DOHH2 (cell line): ENCODE measurements at regions not wholly inside any gene's neighbourhood (a gene's known extent, or its start where the extent isn't known, plus 50 kb on each side); places are given as distances from the start of the nearest gene placed in this dataset.

Source experiments
- H3F3A ChIP-seq: fragments of 200-600 bp; sonication (generic), shearing (Covaris generic); 2 replicates; pipeline ENCODE4 v1.6.0; 2016; ENCODE audit warnings: antibody characterized with exemption, mild to moderate bottlenecking; ENCODE audit not compliant: control insufficient read depth, insufficient read depth
- H3K27ac ChIP-seq: fragments of 200-600 bp; sonication (generic); 2 replicates; pipeline ENCODE4 v1.5.1; 2014; ENCODE audit warnings: low read depth, mild to moderate bottlenecking, low read length, moderate library complexity
- H3K27me3 ChIP-seq: fragments of 200-600 bp; sonication (generic); 2 replicates; pipeline ENCODE4 v1.6.1; 2014; ENCODE audit warnings: mild to moderate bottlenecking, low read length, mixed read lengths; ENCODE audit not compliant: control insufficient read depth
- H3K36me3 ChIP-seq: fragments of 200-600 bp; sonication (generic); 2 replicates; pipeline ENCODE4 v1.6.1; 2014; ENCODE audit warnings: mild to moderate bottlenecking, low read length, moderate library complexity, mixed read lengths; ENCODE audit not compliant: control insufficient read depth
- H3K4me1 ChIP-seq: fragments of 200-600 bp; sonication (generic); 2 replicates; pipeline ENCODE4 v1.6.1; 2014; ENCODE audit warnings: mild to moderate bottlenecking, low read length, mixed read lengths; ENCODE audit not compliant: control insufficient read depth
- H3K4me2 ChIP-seq: fragments of 200-600 bp; sonication (generic); 2 replicates; pipeline ENCODE4 v1.6.0; 2014; ENCODE audit warnings: mild to moderate bottlenecking, low read length, moderate library complexity
- H3K4me3 ChIP-seq: fragments of 200-600 bp; sonication (generic); 2 replicates; pipeline ENCODE4 v1.5.1; 2014; ENCODE audit warnings: mild to moderate bottlenecking, low read length, mixed read lengths
- H3K79me2 ChIP-seq: fragments of 200-600 bp; sonication (generic); 2 replicates; pipeline ENCODE4 v1.6.1; 2014; ENCODE audit warnings: mild to moderate bottlenecking, low read length, mixed read lengths; ENCODE audit not compliant: control insufficient read depth
- H3K9me2 ChIP-seq: fragments of 200-600 bp; sonication (generic); replicated peaks from 2 replicates; pipeline ENCODE4 v1.6.1; 2014; ENCODE audit warnings: mild to moderate bottlenecking, low read length, mixed read lengths; ENCODE audit not compliant: control insufficient read depth
- H3K9me3 ChIP-seq: fragments of 200-600 bp; sonication (generic); 2 replicates; pipeline ENCODE4 v1.6.1; 2014; ENCODE audit warnings: antibody characterized with exemption, low read length, mixed read lengths; ENCODE audit not compliant: control insufficient read depth, insufficient read depth
- H4K20me1 ChIP-seq: fragments of 200-600 bp; sonication (generic); 2 replicates; pipeline ENCODE4 v1.6.0; 2014; ENCODE audit warnings: low read depth, mild to moderate bottlenecking, antibody characterized with exemption, low read length, moderate library complexity; ENCODE audit not compliant: control insufficient read depth, insufficient read depth
- EZH2phosphoT487 ChIP-seq: fragments of 200-600 bp; sonication (generic); IDR thresholded peaks from 2 replicates; pipeline ENCODE4 v1.6.1; 2017; ENCODE audit warnings: borderline replicate concordance, mild to moderate bottlenecking, antibody characterized with exemption, low read length, moderate library complexity, mixed read lengths
- TF ChIP-seq, protein P1 (sequence below): fragments of 200-600 bp; sonication (generic); IDR thresholded peaks from one replicate; pipeline ENCODE4 v1.5.1; 2014; ENCODE audit warnings: antibody characterized with exemption, mild to moderate bottlenecking, low read depth, low read length; ENCODE audit not compliant: poor library complexity, severe bottlenecking

DNA sequence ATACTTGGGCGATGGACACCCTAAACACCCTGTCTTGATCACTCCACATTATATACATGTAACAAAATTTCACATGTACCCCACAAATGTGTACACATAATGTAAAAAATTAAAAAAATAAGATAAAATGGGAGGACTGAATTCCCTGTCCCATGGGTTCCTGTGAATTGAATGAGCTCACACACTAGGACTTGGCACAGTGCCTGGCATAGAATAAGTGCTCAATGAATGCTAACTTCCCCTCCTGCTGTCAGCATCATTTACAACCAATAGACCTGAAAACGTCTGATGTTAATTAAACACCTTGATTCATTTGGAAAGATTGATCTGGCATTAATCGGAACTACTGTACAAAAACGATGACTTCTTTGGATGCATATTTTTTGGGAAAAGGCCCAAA, 117.3 kb upstream of the ZNF438 start:
- TF ChIP-seq, protein P1, sequence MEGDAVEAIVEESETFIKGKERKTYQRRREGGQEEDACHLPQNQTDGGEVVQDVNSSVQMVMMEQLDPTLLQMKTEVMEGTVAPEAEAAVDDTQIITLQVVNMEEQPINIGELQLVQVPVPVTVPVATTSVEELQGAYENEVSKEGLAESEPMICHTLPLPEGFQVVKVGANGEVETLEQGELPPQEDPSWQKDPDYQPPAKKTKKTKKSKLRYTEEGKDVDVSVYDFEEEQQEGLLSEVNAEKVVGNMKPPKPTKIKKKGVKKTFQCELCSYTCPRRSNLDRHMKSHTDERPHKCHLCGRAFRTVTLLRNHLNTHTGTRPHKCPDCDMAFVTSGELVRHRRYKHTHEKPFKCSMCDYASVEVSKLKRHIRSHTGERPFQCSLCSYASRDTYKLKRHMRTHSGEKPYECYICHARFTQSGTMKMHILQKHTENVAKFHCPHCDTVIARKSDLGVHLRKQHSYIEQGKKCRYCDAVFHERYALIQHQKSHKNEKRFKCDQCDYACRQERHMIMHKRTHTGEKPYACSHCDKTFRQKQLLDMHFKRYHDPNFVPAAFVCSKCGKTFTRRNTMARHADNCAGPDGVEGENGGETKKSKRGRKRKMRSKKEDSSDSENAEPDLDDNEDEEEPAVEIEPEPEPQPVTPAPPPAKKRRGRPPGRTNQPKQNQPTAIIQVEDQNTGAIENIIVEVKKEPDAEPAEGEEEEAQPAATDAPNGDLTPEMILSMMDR = no peak
- no peak for TF ChIP-seq EZH2phosphoT487
- H3K4me2 ChIP-seq = no peak overlapping the region
- H3K4me3 ChIP-seq = no peak overlapping the region
- H3K4me1 ChIP-seq = no peaks in the 10 kb centered on the region
- H4K20me1 ChIP-seq = no peaks in the 10 kb centered on the region
- H3K27ac ChIP-seq = no peak overlapping the region
- H3K9me2 ChIP-seq = no peaks in the 10 kb centered on the region
- H3K27me3 ChIP-seq = no peaks in the 10 kb centered on the region
- no peaks in the 10 kb centered on the region for H3K36me3 ChIP-seq
- H3K9me3 ChIP-seq = no peaks in the 10 kb centered on the region
- H3F3A ChIP-seq = no peaks in the 10 kb centered on the region
- H3K79me2 ChIP-seq = no peaks in the 10 kb centered on the region

DNA sequence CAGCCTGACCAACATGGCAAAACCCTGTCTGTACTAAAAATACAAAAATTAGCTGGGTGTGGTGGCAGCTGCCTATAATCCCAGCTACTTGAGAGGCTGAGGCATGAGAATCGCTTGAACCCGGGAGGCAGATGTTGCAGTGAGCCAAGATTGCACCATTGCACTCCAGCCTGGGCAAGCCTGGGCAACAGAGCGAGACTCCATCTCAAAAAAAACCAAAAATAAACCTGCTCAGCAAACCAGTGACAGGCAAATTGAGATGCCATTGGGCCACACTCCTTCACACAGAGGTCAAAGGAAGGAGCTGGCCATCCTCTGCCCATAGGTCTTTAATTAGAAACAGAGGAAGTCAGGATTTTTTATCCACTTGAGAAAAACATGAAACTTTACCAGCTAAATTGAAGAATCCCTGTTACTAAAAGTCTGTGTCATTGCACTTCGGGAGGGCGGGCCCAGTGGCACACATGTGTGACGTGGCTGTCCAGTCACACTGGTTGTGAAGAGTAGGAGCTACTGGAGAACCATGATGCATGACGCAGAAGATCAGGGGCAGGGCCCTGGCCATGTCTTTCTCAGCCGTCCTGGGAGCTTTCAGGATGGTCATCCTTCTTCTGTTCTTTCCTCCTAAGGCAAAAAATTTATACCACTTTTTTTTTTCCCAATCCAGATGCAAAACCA, 118.3 kb upstream of the ZNF438 start:
- Histone ChIP-seq H4K20me1 (no peaks in the 10 kb centered on the region), H3K27me3 (no peaks in the 10 kb centered on the region), H3K4me1 (no peaks in the 10 kb centered on the region), H3K36me3 (no peaks in the 10 kb centered on the region), H3K9me2 (no peaks in the 10 kb centered on the region), H3F3A (no peaks in the 10 kb centered on the region), H3K79me2 (no peaks in the 10 kb centered on the region), H3K27ac (no peak overlapping the region), H3K9me3 (no peaks in the 10 kb centered on the region), H3K4me2 (no peak overlapping the region), H3K4me3 (no peak overlapping the region)
- TF ChIP-seq, protein P1 = no peak
- no peak for TF ChIP-seq EZH2phosphoT487

DNA sequence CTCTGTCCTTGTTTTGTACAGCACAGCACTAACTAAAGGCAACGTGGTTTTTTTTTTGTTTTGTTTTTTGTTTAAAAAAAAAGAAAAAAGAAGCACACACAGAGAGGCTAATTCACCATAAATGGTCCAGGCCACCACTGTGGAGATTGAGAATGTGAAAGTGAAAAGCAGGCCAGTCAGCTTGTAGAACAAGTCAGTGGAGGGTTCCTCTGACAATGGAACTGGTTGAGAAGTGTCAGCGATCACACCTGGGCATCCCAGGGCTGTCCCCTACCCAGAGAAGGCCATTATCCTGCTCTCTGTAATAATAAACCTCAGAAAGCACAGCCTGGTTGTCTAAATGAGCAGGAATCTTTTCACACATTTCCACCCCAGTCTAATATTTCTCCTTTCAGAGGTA, 119.6 kb upstream of the ZNF438 start:
- Histone ChIP-seq H3F3A (no peaks in the 10 kb centered on the region), H3K4me2 (no peak overlapping the region), H3K4me3 (no peak overlapping the region), H3K4me1 (no peaks in the 10 kb centered on the region), H3K27ac (no peak overlapping the region), H3K9me2 (no peaks in the 10 kb centered on the region), H3K27me3 (no peaks in the 10 kb centered on the region), H3K9me3 (no peaks in the 10 kb centered on the region), H3K36me3 (no peaks in the 10 kb centered on the region), H4K20me1 (no peaks in the 10 kb centered on the region), H3K79me2 (no peaks in the 10 kb centered on the region)
- TF ChIP-seq, protein P1 = no peak
- no peak for TF ChIP-seq EZH2phosphoT487
